WTC11 (cell line): ENCODE measurements at regions not wholly inside any gene's neighbourhood (a gene's known extent, or its start where the extent isn't known, plus 50 kb on each side); places are given as distances from the start of the nearest gene placed in this dataset.

Experiments
- ATAC-seq: fragments of 200-7000 bp; cut with Tn5 transposase; 2 replicates; pipeline ENCODE4 v1.10.0; 2021; ENCODE audit warnings: mild to moderate bottlenecking, moderate library complexity
- CTCF ChIA-PET: fragments of 300-600 bp; sonication (Branson Sonifier 250); formaldehyde crosslinking; loops from one replicate; lab custom pipeline; 2021; ENCODE audit warnings: antibody characterized with exemption; lab: Charles Lee
- POLR2A ChIA-PET: fragments of 350-600 bp; sonication (Branson Sonifier 250); formaldehyde crosslinking; loops from one replicate; lab custom pipeline; 2021; ENCODE audit warnings: antibody characterized with exemption; lab: Charles Lee
- DNase-seq: peaks from one replicate; pipeline ENCODE4 v3.0.0; 2021; ENCODE audit warnings: low spot score
- H3K27ac Mint-ChIP-seq: 2 replicates; pipeline ENCODE4 v1.8.0; 2021; ENCODE audit warnings: mixed read lengths
- H3K27me3 Mint-ChIP-seq: 2 replicates; pipeline ENCODE4 v1.8.0; 2021; ENCODE audit warnings: low read depth, mild to moderate bottlenecking, moderate library complexity, mixed read lengths
- H3K36me3 Mint-ChIP-seq: 2 replicates; pipeline ENCODE4 v1.8.0; 2021; ENCODE audit warnings: mixed read lengths
- H3K4me1 Mint-ChIP-seq: 2 replicates; pipeline ENCODE4 v1.8.0; 2022; ENCODE audit warnings: mixed read lengths
- H3K4me3 Mint-ChIP-seq: 2 replicates; pipeline ENCODE4 v1.8.0; 2021; ENCODE audit warnings: mild to moderate bottlenecking, moderate library complexity, mixed read lengths
- H3K9me3 Mint-ChIP-seq: 2 replicates; pipeline ENCODE4 v1.8.0; 2021; ENCODE audit warnings: mixed read lengths
- CREB1 ChIP-seq: sonication (generic); formaldehyde crosslinking; IDR thresholded peaks from 2 replicates; pipeline ENCODE4 v1.8.0; 2023; ENCODE audit warnings: mild to moderate bottlenecking, missing genetic modification reagents
- EMX1 ChIP-seq: fragments of 250-450 bp; sonication (Bioruptor Pico); IDR thresholded peaks from 2 replicates; pipeline ENCODE4 v1.8.0; 2021; ENCODE audit warnings: mild to moderate bottlenecking
- GRHL2 ChIP-seq: fragments of 250-450 bp; sonication (Bioruptor Pico); IDR thresholded peaks from 2 replicates; pipeline ENCODE4 v1.8.0; 2022; ENCODE audit warnings: mild to moderate bottlenecking, moderate library complexity; ENCODE audit not compliant: insufficient replicate concordance, severe bottlenecking
- KAT7 ChIP-seq: sonication (generic); formaldehyde crosslinking; IDR thresholded peaks from 2 replicates; pipeline ENCODE4 v1.8.1; 2023; ENCODE audit warnings: missing genetic modification reagents, mild to moderate bottlenecking, borderline replicate concordance
- MXD4 ChIP-seq: fragments of 250-450 bp; sonication (Bioruptor Pico); IDR thresholded peaks from 2 replicates; pipeline ENCODE4 v1.8.0; 2021; ENCODE audit warnings: mild to moderate bottlenecking, moderate library complexity, borderline replicate concordance
- NFE2L1 ChIP-seq: sonication (generic); formaldehyde crosslinking; IDR thresholded peaks from 2 replicates; pipeline ENCODE4 v1.8.1; 2023; ENCODE audit warnings: missing genetic modification reagents
- NFYB ChIP-seq: sonication (generic); formaldehyde crosslinking; conservative IDR thresholded peaks from 2 replicates; pipeline ENCODE4 v1.8.0; 2022; ENCODE audit warnings: low read depth, missing genetic modification reagents
- ZNF263 ChIP-seq: sonication (generic); formaldehyde crosslinking; IDR thresholded peaks from 2 replicates; pipeline ENCODE4 v1.8.1; 2022; ENCODE audit warnings: low read depth, mild to moderate bottlenecking, moderate library complexity, missing genetic modification reagents
- ZNF423 ChIP-seq: fragments of 250-450 bp; sonication (Bioruptor Pico); IDR thresholded peaks from 2 replicates; pipeline ENCODE4 v2.1.2; 2022; ENCODE audit warnings: mild to moderate bottlenecking, moderate library complexity
- TF ChIP-seq, protein P1 (sequence below): sonication (generic); formaldehyde crosslinking; conservative IDR thresholded peaks from 2 replicates; pipeline ENCODE4 v1.8.1; 2022; ENCODE audit warnings: mild to moderate bottlenecking, missing genetic modification reagents
- TF ChIP-seq, protein P2 (sequence below): sonication (generic); formaldehyde crosslinking; IDR thresholded peaks from 2 replicates; pipeline ENCODE4 v1.8.0; 2023; ENCODE audit warnings: mild to moderate bottlenecking, missing genetic modification reagents
- TF ChIP-seq, protein P3 (sequence below): sonication (generic); formaldehyde crosslinking; IDR thresholded peaks from 2 replicates; pipeline ENCODE4 v1.8.0; 2023; ENCODE audit warnings: missing genetic modification reagents, mild to moderate bottlenecking, borderline replicate concordance
- TF ChIP-seq, protein P4 (sequence below): sonication (generic); formaldehyde crosslinking; IDR thresholded peaks from 2 replicates; pipeline ENCODE4 v1.8.0; 2023; ENCODE audit warnings: missing genetic modification reagents
- TF ChIP-seq, protein P5 (sequence below): sonication (generic); formaldehyde crosslinking; conservative IDR thresholded peaks from 2 replicates; pipeline ENCODE4 v1.8.1; 2023; ENCODE audit warnings: mild to moderate bottlenecking, low read depth, missing genetic modification reagents, moderate library complexity
- TF ChIP-seq, protein P6 (sequence below): sonication (generic); formaldehyde crosslinking; IDR thresholded peaks from 2 replicates; pipeline ENCODE4 v1.8.0; 2022; ENCODE audit warnings: mild to moderate bottlenecking, missing genetic modification reagents
- TF ChIP-seq, protein P7 (sequence below): sonication (generic); formaldehyde crosslinking; IDR thresholded peaks from 2 replicates; pipeline ENCODE4 v1.8.1; 2023; ENCODE audit warnings: mild to moderate bottlenecking, missing genetic modification reagents, moderate library complexity
- TF ChIP-seq, protein P8 (sequence below): sonication (generic); formaldehyde crosslinking; IDR thresholded peaks from 2 replicates; pipeline ENCODE4 v1.8.1; 2023; ENCODE audit warnings: mild to moderate bottlenecking, missing genetic modification reagents
- TF ChIP-seq, protein P9 (sequence below): sonication (generic); formaldehyde crosslinking; IDR thresholded peaks from 2 replicates; pipeline ENCODE4 v1.8.1; 2023; ENCODE audit warnings: mild to moderate bottlenecking, moderate library complexity, missing genetic modification reagents

DNA sequence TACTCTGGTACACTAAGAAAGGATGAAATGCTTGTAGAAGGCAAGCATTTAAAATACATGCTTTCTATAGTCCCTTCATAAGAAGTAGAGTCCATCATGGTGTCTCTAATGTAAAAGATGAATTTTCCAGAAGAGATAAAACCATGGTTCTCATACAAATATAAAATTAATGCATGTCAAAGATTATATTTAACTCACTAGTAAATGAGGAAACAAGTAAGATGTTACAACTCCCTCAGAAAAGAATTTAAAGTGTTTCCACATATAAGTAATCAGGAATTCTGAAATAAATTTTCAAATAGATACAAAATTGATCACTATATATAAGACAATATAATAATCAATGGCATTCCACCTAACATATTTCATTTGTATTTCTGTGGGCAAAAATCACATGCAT is 570.3 kb upstream of the CCDC54 start:
- ATAC-seq (no peak), DNase-seq (no peak)
- Mint-ChIP-seq H3K4me3 (no peak overlapping the region), H3K9me3 (no peaks in the 10 kb centered on the region), H3K27ac (no peak overlapping the region), H3K4me1 (no peaks in the 10 kb centered on the region), H3K36me3 (no peaks in the 10 kb centered on the region), H3K27me3 (no peaks in the 10 kb centered on the region)
- ChIA-PET CTCF (no interaction called here), POLR2A (no interaction called here)
- TF ChIP-seq, protein P1, sequence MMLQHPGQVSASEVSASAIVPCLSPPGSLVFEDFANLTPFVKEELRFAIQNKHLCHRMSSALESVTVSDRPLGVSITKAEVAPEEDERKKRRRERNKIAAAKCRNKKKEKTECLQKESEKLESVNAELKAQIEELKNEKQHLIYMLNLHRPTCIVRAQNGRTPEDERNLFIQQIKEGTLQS (CRISPR knock-in tag): no peak
- TF ChIP-seq, protein P2, sequence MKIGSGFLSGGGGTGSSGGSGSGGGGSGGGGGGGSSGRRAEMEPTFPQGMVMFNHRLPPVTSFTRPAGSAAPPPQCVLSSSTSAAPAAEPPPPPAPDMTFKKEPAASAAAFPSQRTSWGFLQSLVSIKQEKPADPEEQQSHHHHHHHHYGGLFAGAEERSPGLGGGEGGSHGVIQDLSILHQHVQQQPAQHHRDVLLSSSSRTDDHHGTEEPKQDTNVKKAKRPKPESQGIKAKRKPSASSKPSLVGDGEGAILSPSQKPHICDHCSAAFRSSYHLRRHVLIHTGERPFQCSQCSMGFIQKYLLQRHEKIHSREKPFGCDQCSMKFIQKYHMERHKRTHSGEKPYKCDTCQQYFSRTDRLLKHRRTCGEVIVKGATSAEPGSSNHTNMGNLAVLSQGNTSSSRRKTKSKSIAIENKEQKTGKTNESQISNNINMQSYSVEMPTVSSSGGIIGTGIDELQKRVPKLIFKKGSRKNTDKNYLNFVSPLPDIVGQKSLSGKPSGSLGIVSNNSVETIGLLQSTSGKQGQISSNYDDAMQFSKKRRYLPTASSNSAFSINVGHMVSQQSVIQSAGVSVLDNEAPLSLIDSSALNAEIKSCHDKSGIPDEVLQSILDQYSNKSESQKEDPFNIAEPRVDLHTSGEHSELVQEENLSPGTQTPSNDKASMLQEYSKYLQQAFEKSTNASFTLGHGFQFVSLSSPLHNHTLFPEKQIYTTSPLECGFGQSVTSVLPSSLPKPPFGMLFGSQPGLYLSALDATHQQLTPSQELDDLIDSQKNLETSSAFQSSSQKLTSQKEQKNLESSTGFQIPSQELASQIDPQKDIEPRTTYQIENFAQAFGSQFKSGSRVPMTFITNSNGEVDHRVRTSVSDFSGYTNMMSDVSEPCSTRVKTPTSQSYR (CRISPR knock-in tag): no peak
- TF ChIP-seq, protein P3, sequence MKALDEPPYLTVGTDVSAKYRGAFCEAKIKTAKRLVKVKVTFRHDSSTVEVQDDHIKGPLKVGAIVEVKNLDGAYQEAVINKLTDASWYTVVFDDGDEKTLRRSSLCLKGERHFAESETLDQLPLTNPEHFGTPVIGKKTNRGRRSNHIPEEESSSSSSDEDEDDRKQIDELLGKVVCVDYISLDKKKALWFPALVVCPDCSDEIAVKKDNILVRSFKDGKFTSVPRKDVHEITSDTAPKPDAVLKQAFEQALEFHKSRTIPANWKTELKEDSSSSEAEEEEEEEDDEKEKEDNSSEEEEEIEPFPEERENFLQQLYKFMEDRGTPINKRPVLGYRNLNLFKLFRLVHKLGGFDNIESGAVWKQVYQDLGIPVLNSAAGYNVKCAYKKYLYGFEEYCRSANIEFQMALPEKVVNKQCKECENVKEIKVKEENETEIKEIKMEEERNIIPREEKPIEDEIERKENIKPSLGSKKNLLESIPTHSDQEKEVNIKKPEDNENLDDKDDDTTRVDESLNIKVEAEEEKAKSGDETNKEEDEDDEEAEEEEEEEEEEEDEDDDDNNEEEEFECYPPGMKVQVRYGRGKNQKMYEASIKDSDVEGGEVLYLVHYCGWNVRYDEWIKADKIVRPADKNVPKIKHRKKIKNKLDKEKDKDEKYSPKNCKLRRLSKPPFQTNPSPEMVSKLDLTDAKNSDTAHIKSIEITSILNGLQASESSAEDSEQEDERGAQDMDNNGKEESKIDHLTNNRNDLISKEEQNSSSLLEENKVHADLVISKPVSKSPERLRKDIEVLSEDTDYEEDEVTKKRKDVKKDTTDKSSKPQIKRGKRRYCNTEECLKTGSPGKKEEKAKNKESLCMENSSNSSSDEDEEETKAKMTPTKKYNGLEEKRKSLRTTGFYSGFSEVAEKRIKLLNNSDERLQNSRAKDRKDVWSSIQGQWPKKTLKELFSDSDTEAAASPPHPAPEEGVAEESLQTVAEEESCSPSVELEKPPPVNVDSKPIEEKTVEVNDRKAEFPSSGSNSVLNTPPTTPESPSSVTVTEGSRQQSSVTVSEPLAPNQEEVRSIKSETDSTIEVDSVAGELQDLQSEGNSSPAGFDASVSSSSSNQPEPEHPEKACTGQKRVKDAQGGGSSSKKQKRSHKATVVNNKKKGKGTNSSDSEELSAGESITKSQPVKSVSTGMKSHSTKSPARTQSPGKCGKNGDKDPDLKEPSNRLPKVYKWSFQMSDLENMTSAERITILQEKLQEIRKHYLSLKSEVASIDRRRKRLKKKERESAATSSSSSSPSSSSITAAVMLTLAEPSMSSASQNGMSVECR (CRISPR knock-in tag): no peak
- TF ChIP-seq NFYB (CRISPR knock-in tag) (no peak), KAT7 (CRISPR knock-in tag) (no peak)
- TF ChIP-seq, protein P4, sequence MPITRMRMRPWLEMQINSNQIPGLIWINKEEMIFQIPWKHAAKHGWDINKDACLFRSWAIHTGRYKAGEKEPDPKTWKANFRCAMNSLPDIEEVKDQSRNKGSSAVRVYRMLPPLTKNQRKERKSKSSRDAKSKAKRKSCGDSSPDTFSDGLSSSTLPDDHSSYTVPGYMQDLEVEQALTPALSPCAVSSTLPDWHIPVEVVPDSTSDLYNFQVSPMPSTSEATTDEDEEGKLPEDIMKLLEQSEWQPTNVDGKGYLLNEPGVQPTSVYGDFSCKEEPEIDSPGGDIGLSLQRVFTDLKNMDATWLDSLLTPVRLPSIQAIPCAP (CRISPR knock-in tag): no peak
- TF ChIP-seq, protein P5, sequence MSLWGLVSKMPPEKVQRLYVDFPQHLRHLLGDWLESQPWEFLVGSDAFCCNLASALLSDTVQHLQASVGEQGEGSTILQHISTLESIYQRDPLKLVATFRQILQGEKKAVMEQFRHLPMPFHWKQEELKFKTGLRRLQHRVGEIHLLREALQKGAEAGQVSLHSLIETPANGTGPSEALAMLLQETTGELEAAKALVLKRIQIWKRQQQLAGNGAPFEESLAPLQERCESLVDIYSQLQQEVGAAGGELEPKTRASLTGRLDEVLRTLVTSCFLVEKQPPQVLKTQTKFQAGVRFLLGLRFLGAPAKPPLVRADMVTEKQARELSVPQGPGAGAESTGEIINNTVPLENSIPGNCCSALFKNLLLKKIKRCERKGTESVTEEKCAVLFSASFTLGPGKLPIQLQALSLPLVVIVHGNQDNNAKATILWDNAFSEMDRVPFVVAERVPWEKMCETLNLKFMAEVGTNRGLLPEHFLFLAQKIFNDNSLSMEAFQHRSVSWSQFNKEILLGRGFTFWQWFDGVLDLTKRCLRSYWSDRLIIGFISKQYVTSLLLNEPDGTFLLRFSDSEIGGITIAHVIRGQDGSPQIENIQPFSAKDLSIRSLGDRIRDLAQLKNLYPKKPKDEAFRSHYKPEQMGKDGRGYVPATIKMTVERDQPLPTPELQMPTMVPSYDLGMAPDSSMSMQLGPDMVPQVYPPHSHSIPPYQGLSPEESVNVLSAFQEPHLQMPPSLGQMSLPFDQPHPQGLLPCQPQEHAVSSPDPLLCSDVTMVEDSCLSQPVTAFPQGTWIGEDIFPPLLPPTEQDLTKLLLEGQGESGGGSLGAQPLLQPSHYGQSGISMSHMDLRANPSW (CRISPR knock-in tag): no peak
- TF ChIP-seq, protein P6, sequence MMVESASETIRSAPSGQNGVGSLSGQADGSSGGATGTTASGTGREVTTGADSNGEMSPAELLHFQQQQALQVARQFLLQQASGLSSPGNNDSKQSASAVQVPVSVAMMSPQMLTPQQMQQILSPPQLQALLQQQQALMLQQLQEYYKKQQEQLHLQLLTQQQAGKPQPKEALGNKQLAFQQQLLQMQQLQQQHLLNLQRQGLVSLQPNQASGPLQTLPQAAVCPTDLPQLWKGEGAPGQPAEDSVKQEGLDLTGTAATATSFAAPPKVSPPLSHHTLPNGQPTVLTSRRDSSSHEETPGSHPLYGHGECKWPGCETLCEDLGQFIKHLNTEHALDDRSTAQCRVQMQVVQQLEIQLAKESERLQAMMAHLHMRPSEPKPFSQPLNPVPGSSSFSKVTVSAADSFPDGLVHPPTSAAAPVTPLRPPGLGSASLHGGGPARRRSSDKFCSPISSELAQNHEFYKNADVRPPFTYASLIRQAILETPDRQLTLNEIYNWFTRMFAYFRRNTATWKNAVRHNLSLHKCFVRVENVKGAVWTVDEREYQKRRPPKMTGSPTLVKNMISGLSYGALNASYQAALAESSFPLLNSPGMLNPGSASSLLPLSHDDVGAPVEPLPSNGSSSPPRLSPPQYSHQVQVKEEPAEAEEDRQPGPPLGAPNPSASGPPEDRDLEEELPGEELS: no peak

DNA sequence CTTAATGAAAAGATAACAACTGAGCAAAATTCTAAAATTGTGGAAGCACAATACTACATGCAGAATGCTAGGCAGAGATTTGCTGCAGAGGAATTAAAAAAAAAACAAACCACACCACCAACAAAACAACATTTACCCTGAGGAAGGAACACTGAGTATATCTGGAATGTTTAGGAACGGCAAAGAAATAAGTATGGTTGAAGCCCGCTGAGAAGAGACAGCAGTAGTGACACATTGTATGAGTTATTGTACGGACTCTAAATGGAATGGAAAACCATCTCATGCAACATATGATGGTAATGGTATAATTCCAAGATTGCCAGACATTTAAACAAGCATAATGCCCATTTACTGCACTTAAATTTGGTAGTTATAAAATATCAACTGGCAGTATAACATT is 568.2 kb upstream of the CCDC54 start:
- POLR2A ChIA-PET: no interaction called here
- Mint-ChIP-seq H3K9me3 (no peaks in the 10 kb centered on the region), H3K36me3 (no peaks in the 10 kb centered on the region), H3K4me1 (no peaks in the 10 kb centered on the region), H3K27ac (no peak overlapping the region), H3K27me3 (no peaks in the 10 kb centered on the region), H3K4me3 (no peak overlapping the region)
- CTCF ChIA-PET: no interaction called here
- DNase-seq (no peak), ATAC-seq (no peak)
- TF ChIP-seq MXD4 (CRISPR knock-in tag) (no peak), NFE2L1 (CRISPR knock-in tag) (no peak), CREB1 (no peak), ZNF263 (CRISPR knock-in tag) (no peak), GRHL2 (no peak), EMX1 (no peak), ZNF423 (CRISPR knock-in tag) (no peak)
- TF ChIP-seq, protein P7, sequence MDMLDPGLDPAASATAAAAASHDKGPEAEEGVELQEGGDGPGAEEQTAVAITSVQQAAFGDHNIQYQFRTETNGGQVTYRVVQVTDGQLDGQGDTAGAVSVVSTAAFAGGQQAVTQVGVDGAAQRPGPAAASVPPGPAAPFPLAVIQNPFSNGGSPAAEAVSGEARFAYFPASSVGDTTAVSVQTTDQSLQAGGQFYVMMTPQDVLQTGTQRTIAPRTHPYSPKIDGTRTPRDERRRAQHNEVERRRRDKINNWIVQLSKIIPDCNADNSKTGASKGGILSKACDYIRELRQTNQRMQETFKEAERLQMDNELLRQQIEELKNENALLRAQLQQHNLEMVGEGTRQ (CRISPR knock-in tag): no peak
- TF ChIP-seq, protein P8, sequence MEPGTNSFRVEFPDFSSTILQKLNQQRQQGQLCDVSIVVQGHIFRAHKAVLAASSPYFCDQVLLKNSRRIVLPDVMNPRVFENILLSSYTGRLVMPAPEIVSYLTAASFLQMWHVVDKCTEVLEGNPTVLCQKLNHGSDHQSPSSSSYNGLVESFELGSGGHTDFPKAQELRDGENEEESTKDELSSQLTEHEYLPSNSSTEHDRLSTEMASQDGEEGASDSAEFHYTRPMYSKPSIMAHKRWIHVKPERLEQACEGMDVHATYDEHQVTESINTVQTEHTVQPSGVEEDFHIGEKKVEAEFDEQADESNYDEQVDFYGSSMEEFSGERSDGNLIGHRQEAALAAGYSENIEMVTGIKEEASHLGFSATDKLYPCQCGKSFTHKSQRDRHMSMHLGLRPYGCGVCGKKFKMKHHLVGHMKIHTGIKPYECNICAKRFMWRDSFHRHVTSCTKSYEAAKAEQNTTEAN: no peak
- TF ChIP-seq, protein P9, sequence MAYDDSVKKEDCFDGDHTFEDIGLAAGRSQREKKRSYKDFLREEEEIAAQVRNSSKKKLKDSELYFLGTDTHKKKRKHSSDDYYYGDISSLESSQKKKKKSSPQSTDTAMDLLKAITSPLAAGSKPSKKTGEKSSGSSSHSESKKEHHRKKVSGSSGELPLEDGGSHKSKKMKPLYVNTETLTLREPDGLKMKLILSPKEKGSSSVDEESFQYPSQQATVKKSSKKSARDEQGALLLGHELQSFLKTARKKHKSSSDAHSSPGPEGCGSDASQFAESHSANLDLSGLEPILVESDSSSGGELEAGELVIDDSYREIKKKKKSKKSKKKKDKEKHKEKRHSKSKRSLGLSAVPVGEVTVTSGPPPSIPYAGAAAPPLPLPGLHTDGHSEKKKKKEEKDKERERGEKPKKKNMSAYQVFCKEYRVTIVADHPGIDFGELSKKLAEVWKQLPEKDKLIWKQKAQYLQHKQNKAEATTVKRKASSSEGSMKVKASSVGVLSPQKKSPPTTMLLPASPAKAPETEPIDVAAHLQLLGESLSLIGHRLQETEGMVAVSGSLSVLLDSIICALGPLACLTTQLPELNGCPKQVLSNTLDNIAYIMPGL: no peak
